AG09319 (cell line): ENCODE measurements at regions not wholly inside any gene's neighbourhood (a gene's known extent, or its start where the extent isn't known, plus 50 kb on each side); places are given as distances from the start of the nearest gene placed in this dataset.

Experiments used
- DNase-seq: peaks from one replicate; pipeline ENCODE4 v3.0.0-alpha.2; 2010; ENCODE audit warnings: low read depth; ENCODE audit errors: extremely low read depth
- TF ChIP-seq, protein P1 (sequence below): IDR thresholded peaks from 2 replicates; pipeline ENCODE4 v1.5.1; 2011; ENCODE audit warnings: low read depth, mild to moderate bottlenecking, inconsistent platforms, low read length, moderate library complexity

DNA sequence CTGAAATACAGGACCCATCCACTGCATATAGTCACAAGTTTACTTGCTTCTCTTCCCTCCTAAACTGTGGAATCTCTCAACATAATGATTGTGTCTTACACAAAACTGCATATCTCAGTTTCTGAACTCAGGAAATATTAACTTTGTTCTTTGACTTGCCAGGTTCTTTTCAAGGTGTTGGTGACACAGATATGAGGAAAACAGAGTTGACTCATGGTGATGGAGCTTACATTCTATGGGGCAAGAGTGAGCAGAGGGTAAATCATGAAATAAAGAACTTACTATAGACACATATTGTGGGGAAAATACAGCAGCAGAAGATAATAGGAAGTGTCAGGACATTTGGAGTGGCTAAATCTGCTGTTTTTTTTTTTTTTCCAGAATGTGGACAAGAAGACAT is 72.5 kb upstream of the IGFBP3 start:
- TF ChIP-seq, protein P1, sequence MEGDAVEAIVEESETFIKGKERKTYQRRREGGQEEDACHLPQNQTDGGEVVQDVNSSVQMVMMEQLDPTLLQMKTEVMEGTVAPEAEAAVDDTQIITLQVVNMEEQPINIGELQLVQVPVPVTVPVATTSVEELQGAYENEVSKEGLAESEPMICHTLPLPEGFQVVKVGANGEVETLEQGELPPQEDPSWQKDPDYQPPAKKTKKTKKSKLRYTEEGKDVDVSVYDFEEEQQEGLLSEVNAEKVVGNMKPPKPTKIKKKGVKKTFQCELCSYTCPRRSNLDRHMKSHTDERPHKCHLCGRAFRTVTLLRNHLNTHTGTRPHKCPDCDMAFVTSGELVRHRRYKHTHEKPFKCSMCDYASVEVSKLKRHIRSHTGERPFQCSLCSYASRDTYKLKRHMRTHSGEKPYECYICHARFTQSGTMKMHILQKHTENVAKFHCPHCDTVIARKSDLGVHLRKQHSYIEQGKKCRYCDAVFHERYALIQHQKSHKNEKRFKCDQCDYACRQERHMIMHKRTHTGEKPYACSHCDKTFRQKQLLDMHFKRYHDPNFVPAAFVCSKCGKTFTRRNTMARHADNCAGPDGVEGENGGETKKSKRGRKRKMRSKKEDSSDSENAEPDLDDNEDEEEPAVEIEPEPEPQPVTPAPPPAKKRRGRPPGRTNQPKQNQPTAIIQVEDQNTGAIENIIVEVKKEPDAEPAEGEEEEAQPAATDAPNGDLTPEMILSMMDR: no peak

DNA sequence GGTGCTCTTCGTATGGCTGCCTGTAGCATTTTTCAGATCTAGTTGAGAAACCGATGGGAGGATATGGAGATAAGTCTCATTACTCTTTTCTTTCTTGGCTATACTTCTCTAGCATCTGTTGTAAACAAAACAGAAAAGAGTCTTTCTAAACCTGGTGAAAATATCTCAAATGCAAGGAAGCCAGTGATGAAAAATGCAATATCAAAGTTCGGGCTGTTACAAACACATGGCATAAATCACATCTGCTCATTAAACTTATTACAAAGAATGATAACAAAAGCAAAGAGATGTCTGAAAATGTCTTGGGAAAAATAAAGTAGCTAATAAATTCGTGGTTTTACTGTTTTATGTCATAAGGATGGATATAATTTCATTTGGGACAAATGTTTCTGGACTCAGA is 71.8 kb upstream of the IGFBP3 start:
- TF ChIP-seq, protein P1: no peak
- DNase-seq: no peak

More for the DNA sequence above, 72.5 kb upstream of the IGFBP3 start:
- DNase-seq: no peak

GRCh38 chr7:45990276-45990675 is 69.2 kb upstream of the IGFBP3 start:
- no peak for DNase-seq
- TF ChIP-seq, protein P1: no peak

- DNase-seq: no peak
- TF ChIP-seq, protein P1: no peak
Measured at GRCh38 chr7:45988405-45989057, 67.5 kb upstream of the IGFBP3 start.

- TF ChIP-seq, protein P1: no peak
- no peak for DNase-seq
Measured at GRCh38 chr7:45987521-45988290, 66.6 kb upstream of the IGFBP3 start.

GRCh38 chr7:45986355-45987298 is 65.6 kb upstream of the IGFBP3 start:
- DNase-seq: no peak

More at GRCh38 chr7:45986355-45987298, 65.6 kb upstream of the IGFBP3 start:
- TF ChIP-seq, protein P1: no peak
